Astrocyte of the cerebellum (primary cell): ENCODE measurements at regions not wholly inside any gene's neighbourhood (a gene's known extent, or its start where the extent isn't known, plus 50 kb on each side); places are given as distances from the start of the nearest gene placed in this dataset.

Experiments
- DNase-seq: peaks from one replicate; pipeline ENCODE4 v3.0.0-alpha.2; 2011; ENCODE audit warnings: low read depth
- H3K4me3 ChIP-seq: 2 replicates; pipeline ENCODE4 v1.5.1; 2011; ENCODE audit warnings: mild to moderate bottlenecking, low read depth, low read length, moderate library complexity
- CTCF ChIP-seq: IDR thresholded peaks from 2 replicates; pipeline ENCODE4 v1.5.1; 2012; ENCODE audit warnings: low read length, low read depth, moderate library complexity, mild to moderate bottlenecking; ENCODE audit errors: missing control alignments
- in situ Hi-C: cut with HindIII; loops from 2 replicates; pipeline ENCODE4 v1.10.0; 2017; ENCODE audit warnings: low sequenced_read_pairs

GRCh38 chr7:55273186-55273980, 91.8 kb upstream of the LANCL2 start:
- no peak for TF ChIP-seq CTCF
- no peak overlapping the region for H3K4me3 ChIP-seq
- no peak for DNase-seq
- in situ Hi-C loops, result loop anchor here (5.0 kb wide), 2 partner anchors 134 to 496 kb away; no protein-coding TSS in a partner anchor

GRCh38 chr7:55274156-55274555, 91.0 kb upstream of the LANCL2 start:
- H3K4me3 ChIP-seq, result no peak overlapping the region
- TF ChIP-seq CTCF, result no peak
- no peak for DNase-seq
- in situ Hi-C loops, result loop anchor here (5.0 kb wide), 2 partner anchors 133 to 497 kb away; no protein-coding TSS in a partner anchor

- in situ Hi-C loops, result no loop called here
- no peak overlapping the region for H3K4me3 ChIP-seq
- DNase-seq, result no peak
- TF ChIP-seq CTCF, result no peak
Measured at GRCh38 chr7:55275291-55276200, 89.6 kb upstream of the LANCL2 start.

- in situ Hi-C loops, result no loop called here
- no peak for TF ChIP-seq CTCF
- DNase-seq, result no peak
- no peak overlapping the region for H3K4me3 ChIP-seq
Measured at GRCh38 chr7:55276572-55277295, 88.4 kb upstream of the LANCL2 start.

- no peak overlapping the region for H3K4me3 ChIP-seq
- no peak for DNase-seq
- no peak for TF ChIP-seq CTCF
- in situ Hi-C loops, result no loop called here
Measured at GRCh38 chr7:55277916-55278315, 87.2 kb upstream of the LANCL2 start.

GRCh38 chr7:55278321-55278720, 86.8 kb upstream of the LANCL2 start:
- H3K4me3 ChIP-seq, result no peak overlapping the region
- DNase-seq, result no peak
- in situ Hi-C loops, result no loop called here
- no peak for TF ChIP-seq CTCF
